NCI-H2107 treated with DMSO at 0.1 percent for 48 hours (cell line): ENCODE measurements at regions not wholly inside any gene's neighbourhood (a gene's known extent, or its start where the extent isn't known, plus 50 kb on each side); places are given as distances from the start of the nearest gene placed in this dataset.
A peak's percentile ranks its signal among the peaks of the same experiment; 100 is the strongest.
"Not testable (repeated sequence)": the region's sequence is repeated elsewhere in the genome, so short reads cannot be mapped to it uniquely, and the experiment has no call there.

ENCODE experiments used
- DNase-seq: peaks from one replicate; lab custom pipeline; 2025; ENCODE audit not compliant: unreplicated experiment; lab: John Stamatoyannopoulos, UW

DNA sequence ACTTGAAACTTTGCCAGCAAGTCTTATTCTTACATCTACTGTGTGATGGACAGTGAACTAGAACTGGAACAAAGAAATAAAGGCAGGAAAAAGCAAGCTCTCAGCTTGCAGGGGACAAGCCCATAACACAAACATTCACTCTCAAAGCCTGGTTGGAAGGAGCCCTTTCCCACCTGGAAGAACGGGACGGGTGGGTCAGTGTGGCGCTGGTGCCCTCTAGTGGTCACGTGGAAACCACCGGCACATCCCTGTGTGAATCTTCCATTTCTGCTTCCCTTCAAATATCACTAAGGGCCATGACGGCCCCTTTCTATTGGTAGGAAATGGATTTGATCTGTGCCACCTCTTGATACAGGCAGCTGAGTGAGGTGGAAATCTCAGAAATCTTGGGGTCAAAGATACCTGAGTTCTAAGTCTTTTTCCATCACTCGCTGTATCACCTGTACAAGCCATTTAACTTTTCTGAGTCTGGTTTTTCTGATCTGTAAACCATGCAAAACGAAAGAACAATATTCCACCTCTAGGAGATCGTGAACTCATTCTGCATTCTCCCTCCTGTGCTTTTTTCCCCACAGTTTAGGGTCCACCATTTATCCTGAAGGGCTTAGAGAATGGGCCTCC, 211.6 kb downstream of the MSX2 start:
- DNase-seq = peak; percentile 13

GRCh38 chr5:174931033-174931432, 206.7 kb downstream of the MSX2 start:
- DNase-seq = not testable (repeated sequence)

GRCh38 chr5:174925586-174925985, 201.2 kb downstream of the MSX2 start:
- DNase-seq = no peak

DNA sequence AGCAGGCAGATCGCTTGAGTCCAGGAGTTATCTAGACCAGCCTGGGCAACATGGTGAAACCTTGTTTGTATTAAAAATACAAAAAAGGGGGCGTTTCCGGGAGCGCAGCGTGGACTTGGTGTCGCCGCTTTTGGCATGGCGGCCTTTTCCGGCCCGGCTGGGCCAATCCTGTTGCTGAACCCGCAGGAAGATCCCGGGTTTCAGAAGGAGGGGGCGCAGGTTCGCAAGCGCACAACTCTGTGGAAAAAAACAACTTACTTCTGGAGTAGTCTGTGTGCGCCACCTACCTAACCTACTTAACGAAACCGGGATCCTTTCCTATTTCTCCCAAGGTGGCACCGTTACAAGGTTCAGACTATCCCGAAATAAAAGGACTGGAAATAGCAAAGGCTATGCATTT, 198.6 kb downstream of the MSX2 start:
- no peak for DNase-seq

- DNase-seq = no peak
Measured at GRCh38 chr5:174920906-174921550, 196.6 kb downstream of the MSX2 start.

- DNase-seq = no peak
Measured at GRCh38 chr5:174919351-174919750, 195.0 kb downstream of the MSX2 start.

DNA sequence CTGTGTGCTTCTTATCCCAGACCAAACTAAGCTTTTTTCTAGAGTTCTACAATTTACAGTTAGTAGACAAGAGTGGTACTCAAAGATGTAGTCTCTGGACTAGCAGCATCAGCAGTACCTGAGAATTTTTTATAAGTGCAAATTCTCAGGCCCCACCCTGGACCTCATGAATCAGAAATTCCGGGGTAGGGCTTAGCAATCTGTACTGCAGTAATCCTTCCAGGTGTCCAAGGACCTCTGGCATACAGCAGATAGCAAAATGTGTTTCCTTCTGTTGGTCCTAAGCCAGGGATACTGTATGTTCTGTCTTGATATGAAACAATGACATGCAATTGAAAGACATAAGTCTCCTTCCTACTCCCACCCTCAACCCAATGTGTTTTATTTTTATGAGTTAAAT, 194.3 kb downstream of the MSX2 start:
- no peak for DNase-seq

DNA sequence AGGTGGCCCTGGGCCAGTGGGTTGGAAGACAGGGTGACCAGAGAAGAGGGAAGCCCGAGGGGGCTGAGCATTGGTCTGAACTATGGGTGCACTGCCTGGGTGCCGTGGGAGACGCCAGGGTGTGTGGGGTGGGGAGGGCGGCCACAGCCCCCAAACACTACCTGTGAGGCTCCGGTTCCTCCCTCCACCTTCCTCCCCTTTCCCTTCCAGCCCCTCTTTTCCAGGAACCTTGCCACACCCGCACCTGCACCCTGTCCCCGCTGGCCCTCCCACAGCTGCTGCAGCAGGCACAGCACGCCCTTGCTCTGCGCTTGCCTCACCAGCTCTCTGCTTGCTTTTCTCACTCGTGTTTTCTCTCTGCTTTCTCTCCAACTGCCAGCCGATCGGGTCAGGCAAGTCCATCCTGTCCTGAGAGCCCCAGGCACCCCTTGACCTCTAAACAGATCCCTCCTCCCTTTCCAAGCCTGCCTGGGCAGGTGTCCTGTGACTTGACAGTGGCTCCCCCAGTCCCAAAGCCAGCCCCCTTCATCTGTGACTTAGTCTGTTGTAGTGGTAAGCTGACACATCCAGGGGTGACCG, 193.7 kb downstream of the MSX2 start:
- DNase-seq = no peak

DNA sequence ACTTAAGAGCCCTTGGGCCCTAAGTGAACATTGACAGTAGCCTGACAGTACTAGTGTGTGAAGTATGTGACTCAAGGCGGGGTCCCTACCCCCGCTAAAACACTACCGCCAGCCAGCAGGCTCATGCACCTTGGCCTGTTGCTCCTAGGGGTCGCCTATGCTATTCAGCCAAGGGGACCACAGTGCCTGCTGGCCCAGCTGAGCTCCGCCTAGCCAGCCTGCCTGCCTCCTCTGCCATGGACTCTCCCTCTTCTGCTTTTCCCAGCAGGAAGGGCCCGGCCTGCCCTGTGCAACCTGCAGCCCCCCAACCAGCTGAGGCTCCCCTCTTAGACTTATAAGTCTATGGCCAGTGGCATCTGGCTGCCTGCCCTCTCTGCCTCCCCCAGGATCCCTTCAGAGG, 193.1 kb downstream of the MSX2 start:
- DNase-seq = not testable (repeated sequence)

DNA sequence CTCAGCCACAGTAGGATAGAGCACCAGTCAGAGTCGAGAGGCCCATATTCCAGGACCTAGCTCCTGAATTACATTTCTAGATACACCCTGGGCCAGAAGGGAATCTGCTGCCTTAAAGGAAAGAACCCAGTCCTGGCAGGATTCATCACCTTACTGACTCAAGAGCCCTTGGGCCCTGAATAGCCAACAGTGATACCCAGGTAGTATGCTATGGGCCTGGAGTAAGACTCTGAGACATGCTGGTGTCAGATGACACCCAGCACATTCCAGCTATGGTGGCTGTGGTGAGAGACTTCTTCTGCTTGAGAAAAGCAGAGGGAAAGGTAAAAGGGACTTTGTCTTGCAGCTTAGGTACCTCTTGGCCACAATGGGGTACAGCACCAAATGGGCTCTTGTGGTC, 192.5 kb downstream of the MSX2 start:
- DNase-seq = not testable (repeated sequence)

GRCh38 chr5:174916227-174916626, 191.8 kb downstream of the MSX2 start:
- DNase-seq = no peak

GRCh38 chr5:174911118-174911517, 186.7 kb downstream of the MSX2 start:
- DNase-seq = no peak

GRCh38 chr5:174910245-174910737, 185.9 kb downstream of the MSX2 start:
- no peak for DNase-seq

- no peak for DNase-seq
Measured at GRCh38 chr5:174903172-174903732, 178.9 kb downstream of the MSX2 start.

GRCh38 chr5:174901336-174901735, 177.0 kb downstream of the MSX2 start:
- DNase-seq = no peak

GRCh38 chr5:174900240-174900865, 176.0 kb downstream of the MSX2 start:
- DNase-seq = no peak

DNA sequence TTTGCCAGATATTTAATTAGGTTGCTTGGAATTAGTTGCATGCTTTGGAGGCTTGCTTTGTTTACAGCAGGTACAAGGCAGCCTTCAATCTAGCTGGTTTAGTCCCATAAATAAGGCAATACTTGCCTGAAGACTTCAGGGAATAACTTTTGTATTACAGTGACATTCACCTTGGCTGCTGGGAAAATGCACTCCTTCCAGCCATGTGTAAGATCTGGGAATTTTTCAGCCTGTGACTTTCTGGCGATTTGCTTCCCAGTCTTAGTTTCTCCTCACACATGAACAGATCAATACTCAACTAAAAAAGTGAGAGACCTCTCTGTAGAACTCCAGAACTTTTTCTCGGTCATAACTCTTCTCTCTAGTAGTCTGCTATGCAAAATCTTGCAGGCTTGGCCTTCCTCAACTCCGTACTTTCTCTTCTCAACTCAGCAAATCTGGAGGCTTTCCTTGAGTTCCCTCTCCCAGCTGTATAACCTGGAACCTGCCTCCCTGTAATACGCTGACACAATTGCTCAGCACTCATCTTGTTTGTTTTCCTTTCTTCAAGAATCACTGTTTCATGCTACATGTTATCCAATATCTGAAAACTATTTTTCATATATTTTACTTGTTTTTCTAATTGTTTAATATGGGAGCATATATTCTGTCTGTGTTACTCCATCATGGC, 173.0 kb downstream of the MSX2 start:
- DNase-seq = no peak

- DNase-seq = no peak
Measured at GRCh38 chr5:174895360-174895759, 171.0 kb downstream of the MSX2 start.

DNA sequence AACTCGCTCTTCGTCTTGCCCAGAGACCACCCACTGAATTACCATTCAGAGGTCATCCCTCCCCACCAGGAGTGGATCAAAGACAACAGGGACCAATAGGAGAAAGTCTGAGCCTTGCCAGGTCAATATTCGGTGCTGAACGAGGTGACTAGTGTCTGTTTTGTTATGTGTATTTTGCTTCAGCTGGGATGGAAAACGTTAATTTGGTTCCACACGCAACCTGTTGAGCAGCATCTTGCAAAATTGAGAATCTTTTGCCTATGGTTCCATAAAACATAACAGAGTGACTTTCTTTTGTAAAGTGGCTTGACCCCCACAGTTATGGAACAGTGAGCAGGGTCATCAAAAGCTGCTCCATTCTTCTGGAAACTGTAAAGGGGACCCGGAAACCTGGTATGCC, 168.4 kb downstream of the MSX2 start:
- no peak for DNase-seq

DNA sequence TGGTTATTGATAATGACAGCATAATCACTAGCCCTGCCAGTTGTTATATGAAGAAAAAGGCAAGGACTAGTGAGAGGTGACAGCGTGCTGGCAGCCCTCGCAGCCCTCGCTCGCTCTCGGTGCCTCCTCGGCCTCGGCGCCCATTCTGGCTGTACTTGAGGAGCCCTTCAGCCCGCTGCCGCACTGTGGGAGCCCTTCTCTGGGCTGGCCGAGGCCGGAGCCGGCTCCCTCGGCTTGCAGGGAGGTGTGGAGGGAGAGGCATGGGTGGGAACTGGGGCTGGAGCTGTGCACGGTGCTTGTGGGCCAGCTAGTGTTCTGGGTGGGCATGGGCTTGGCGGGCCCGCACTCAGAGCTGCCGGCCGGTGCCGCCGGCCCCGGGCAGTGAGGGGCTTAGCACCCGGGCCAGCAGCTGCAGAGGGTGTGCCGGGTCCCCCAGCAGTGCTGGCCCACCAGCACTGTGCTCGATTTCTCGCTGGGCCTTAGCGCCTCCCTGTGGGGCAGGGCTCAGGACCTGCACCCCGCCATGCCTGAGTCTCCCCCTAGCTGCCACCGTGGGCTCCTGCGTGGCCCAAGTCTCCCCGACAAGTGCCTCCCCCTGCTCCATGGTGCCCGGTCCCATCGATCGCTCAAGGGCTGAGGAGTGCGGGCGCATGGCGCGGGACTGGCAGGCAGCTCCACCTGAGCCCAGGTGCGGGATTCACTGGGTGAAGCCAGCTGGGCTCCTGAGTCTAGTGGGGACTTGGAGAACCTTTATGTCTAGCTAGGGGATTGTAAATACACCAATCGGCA, 156.2 kb downstream of the MSX2 start:
- not testable (repeated sequence) for DNase-seq
